ENCODE measurements at regions not wholly inside any gene's neighbourhood (a gene's known extent, or its start where the extent isn't known, plus 50 kb on each side); places are given as distances from the start of the nearest gene placed in this dataset.
"Not testable (repeated sequence)": the region's sequence is repeated elsewhere in the genome, so short reads cannot be mapped to it uniquely, and the experiment has no call there.

GRCh38 chr13:44866411-44866911, 122.8 kb downstream of the NUFIP1 start:
- DNase-seq (no peak), ATAC-seq (no peak)
- H3K9me3 ChIP-seq = no peaks in the 10 kb centered on the region
- no peak overlapping the region for H3K4me3 ChIP-seq
- H3K27me3 ChIP-seq = no peaks in the 10 kb centered on the region
- no peaks in the 10 kb centered on the region for H3K36me3 ChIP-seq
- peaks cover 24 to 25% of the 10 kb centered on the region in 2 donors for H3K4me1 ChIP-seq
- in situ Hi-C loops (cut with MboI; ENCODE audit: low sequenced_read_pairs in 4 of 4) (loop anchor here in 1 of 4 donors (10.0 kb wide), 1 partner anchor 132 kb away; no protein-coding TSS in a partner anchor), intact Hi-C loops (cut with DNase I; ENCODE audit: low total_unique reads) (no loop called here)
- H3K27ac ChIP-seq = peak overlapping the region; percentile 20 to 61 (median 46)
- TF ChIP-seq POLR2A (IDR thresholded peaks at IDR 0.05) (no peak), CTCF (IDR thresholded peaks at IDR 0.05 in 4 of 5, conservative IDR thresholded peaks at IDR 0.05 in 1 of 5) (no peak)

- peaks cover 20 to 21% of the 10 kb centered on the region in 2 donors for H3K4me1 ChIP-seq
- TF ChIP-seq CTCF (IDR thresholded peaks at IDR 0.05 in 4 of 5, conservative IDR thresholded peaks at IDR 0.05 in 1 of 5) (no peak), POLR2A (IDR thresholded peaks at IDR 0.05) (no peak)
- H3K4me3 ChIP-seq = no peak overlapping the region
- H3K27ac ChIP-seq = peak overlapping the region; percentile 20 to 61 (median 46)
- in situ Hi-C loops (cut with MboI; ENCODE audit: low sequenced_read_pairs in 4 of 4) = loop anchor here in 1 of 4 donors (10.0 kb wide), 1 partner anchor 131 kb away; no protein-coding TSS in a partner anchor
- no peaks in the 10 kb centered on the region for H3K9me3 ChIP-seq
- no peak for ATAC-seq
- intact Hi-C loops (cut with DNase I; ENCODE audit: low total_unique reads) = no loop called here
- no peaks in the 10 kb centered on the region for H3K27me3 ChIP-seq
- no peak for DNase-seq
- no peaks in the 10 kb centered on the region for H3K36me3 ChIP-seq
These were observed 123.4 kb downstream of the NUFIP1 start for GRCh38 chr13:44865722-44866410.

GRCh38 chr13:44863641-44864040, 125.6 kb downstream of the NUFIP1 start:
- H3K9me3 ChIP-seq; H3K27me3 ChIP-seq; H3K36me3 ChIP-seq; H3K4me1 ChIP-seq; DNase-seq; ATAC-seq; H3K27ac ChIP-seq; intact Hi-C loops (cut with DNase I; ENCODE audit: low total_unique reads); H3K4me3 ChIP-seq: not testable (repeated sequence)
- in situ Hi-C loops (cut with MboI; ENCODE audit: low sequenced_read_pairs in 4 of 4) = loop anchor here in 1 of 4 donors (10.0 kb wide), 1 partner anchor 129 kb away; no protein-coding TSS in a partner anchor

- no peak for ATAC-seq
- Histone ChIP-seq H3K9me3 (no peaks in the 10 kb centered on the region), H3K36me3 (no peaks in the 10 kb centered on the region), H3K27ac (no peak overlapping the region), H3K4me1 (peaks cover 7% of the 10 kb centered on the region in 2 donors), H3K27me3 (no peaks in the 10 kb centered on the region), H3K4me3 (no peak overlapping the region)
- TF ChIP-seq CTCF (IDR thresholded peaks at IDR 0.05 in 4 of 5, conservative IDR thresholded peaks at IDR 0.05 in 1 of 5) (no peak), POLR2A (IDR thresholded peaks at IDR 0.05) (no peak)
- in situ Hi-C loops (cut with MboI; ENCODE audit: low sequenced_read_pairs in 4 of 4) = loop anchor here in 1 of 4 donors (10.0 kb wide), 1 partner anchor 126 kb away; no protein-coding TSS in a partner anchor
- DNase-seq = no peak
- intact Hi-C loops (cut with DNase I; ENCODE audit: low total_unique reads) = no loop called here
These were observed 128.8 kb downstream of the NUFIP1 start for GRCh38 chr13:44860454-44860853.

- no peak for ATAC-seq
- no peaks in the 10 kb centered on the region for H3K9me3 ChIP-seq
- H3K36me3 ChIP-seq = no peaks in the 10 kb centered on the region
- H3K4me3 ChIP-seq = no peak overlapping the region
- no peak for DNase-seq
- peak overlapping the region; percentile 88 to 95 (median 93) for H3K27ac ChIP-seq
- in situ Hi-C loops (cut with MboI; ENCODE audit: low sequenced_read_pairs in 4 of 4) (loop anchor here in 1 of 4 donors (5.0 kb wide), 1 partner anchor 65 kb away; no protein-coding TSS in a partner anchor), intact Hi-C loops (cut with DNase I; ENCODE audit: low total_unique reads) (no loop called here)
- H3K27me3 ChIP-seq = no peaks in the 10 kb centered on the region
- peaks cover 24 to 29% of the 10 kb centered on the region in 2 donors for H3K4me1 ChIP-seq
- TF ChIP-seq POLR2A (IDR thresholded peaks at IDR 0.05) = no peak
- TF ChIP-seq CTCF (IDR thresholded peaks at IDR 0.05 in 4 of 5, conservative IDR thresholded peaks at IDR 0.05 in 1 of 5) = no peak
These were observed 131.5 kb downstream of the NUFIP1 start for GRCh38 chr13:44857736-44858135.
